Stomach smooth muscle (tissue), 2 donors: ENCODE measurements at regions not wholly inside any gene's neighbourhood (a gene's known extent, or its start where the extent isn't known, plus 50 kb on each side); places are given as distances from the start of the nearest gene placed in this dataset.

Experiments
- H3K27ac ChIP-seq: one replicate; pipeline ENCODE4 v1.7.0; 2013; ENCODE audit warnings: mild to moderate bottlenecking, low read length, inconsistent platforms
- H3K27me3 ChIP-seq, 2 donors: one replicate each; pipeline ENCODE4 v1.7.0; 2013; ENCODE audit warnings: low read length in 2 of 2; ENCODE audit not compliant: insufficient read depth in 2 of 2, control insufficient read depth in 1 of 2
- H3K36me3 ChIP-seq, 2 donors: one replicate each; pipeline ENCODE4 v1.7.0; 2013; ENCODE audit warnings: low read length in 2 of 2; ENCODE audit not compliant: control insufficient read depth in 2 of 2, insufficient read depth in 2 of 2
- H3K4me1 ChIP-seq: one replicate; pipeline ENCODE4 v1.7.0; 2013; ENCODE audit warnings: low read length; ENCODE audit not compliant: control insufficient read depth, insufficient read depth
- H3K4me3 ChIP-seq, 2 donors: one replicate each; pipeline ENCODE4 v1.7.0; 2013; ENCODE audit warnings: low read length in 2 of 2
- H3K9ac ChIP-seq, 2 donors: one replicate each; pipeline ENCODE4 v1.7.0; 2013; ENCODE audit warnings: low read length in 2 of 2, mild to moderate bottlenecking in 1 of 2
- H3K9me3 ChIP-seq, 2 donors: one replicate each; pipeline ENCODE4 v1.7.0; 2013; ENCODE audit warnings: low read length in 2 of 2; ENCODE audit not compliant: control insufficient read depth in 2 of 2
- donor health status: healthy.
- donor health status: Pancreatic carcinoma.

DNA sequence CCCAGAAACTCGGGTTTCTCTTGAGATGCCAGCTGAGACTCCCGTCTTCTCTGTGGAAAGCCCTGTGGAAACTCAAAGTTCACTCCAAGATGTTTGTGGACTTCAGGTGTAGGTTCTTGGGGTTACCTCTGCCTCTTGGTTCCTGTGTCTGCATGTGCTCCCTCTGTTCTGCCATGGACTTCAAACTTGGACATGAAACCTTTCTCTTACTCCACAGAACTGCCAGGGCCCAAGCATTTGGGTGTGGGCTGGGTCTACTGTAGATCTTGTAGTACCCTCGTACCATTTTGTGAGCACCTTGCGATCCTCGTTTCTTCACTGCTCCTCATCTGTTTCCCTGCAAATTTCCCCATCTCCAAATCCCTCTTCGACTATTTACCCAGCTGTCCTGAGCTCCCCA lies 175.5 kb downstream of the HAUS1 start:
- Histone ChIP-seq H3K27me3 (no peaks in the 10 kb centered on the region), H3K4me3 (no peak overlapping the region), H3K9me3 (no peaks in the 10 kb centered on the region), H3K27ac (no peak overlapping the region), H3K9ac (no peak overlapping the region), H3K4me1 (no peaks in the 10 kb centered on the region), H3K36me3 (no peaks in the 10 kb centered on the region)

DNA sequence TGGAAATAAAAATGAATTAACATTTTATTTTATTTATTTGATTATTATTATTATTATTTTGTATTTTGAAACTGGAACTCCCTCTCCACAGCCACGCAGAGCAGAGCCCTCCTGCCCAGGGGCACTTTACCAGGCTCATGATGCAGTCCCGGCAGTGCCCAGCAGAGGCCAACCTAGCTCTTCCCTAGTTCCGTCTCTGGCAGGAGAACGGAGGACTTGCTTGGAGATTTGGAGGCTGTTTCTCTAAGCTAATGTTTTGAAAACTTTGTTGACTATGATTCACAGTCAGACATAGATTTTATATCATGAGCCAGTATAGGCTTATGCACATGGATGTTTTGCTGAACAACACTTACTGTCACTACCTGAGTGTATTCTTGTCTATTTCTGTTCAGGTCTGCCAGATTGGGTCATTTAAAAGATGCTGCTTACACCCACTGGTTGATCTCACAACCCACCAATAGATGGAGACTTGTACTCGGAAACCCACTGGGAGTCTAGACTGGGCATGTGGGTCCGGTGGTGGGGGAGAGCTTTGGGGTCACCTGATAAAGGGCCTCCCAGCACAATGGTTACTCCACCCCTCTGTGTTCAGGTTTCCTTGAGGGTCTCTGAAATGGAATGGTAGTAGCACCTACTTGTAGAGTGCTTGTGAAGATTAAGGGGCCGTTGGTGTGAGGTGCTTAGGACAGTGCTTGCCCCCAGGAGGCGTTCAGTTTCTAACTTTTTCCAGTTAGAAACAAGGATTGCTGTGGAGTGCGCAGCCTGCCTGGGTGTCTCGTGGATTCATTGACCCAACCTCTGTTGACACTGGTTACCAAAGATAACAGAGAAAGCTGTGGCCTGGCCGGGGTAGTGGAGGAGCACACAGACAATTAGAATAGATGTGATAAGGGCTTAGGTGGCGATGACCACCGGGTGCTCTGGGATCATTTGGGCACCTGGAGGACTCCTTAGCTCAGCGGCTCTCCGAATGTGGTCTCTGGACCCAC lies 177.3 kb downstream of the HAUS1 start:
- no peaks in the 10 kb centered on the region for H3K4me1 ChIP-seq
- H3K36me3 ChIP-seq = no peaks in the 10 kb centered on the region
- H3K9ac ChIP-seq = no peak overlapping the region
- no peak overlapping the region for H3K4me3 ChIP-seq
- no peaks in the 10 kb centered on the region for H3K27me3 ChIP-seq
- H3K9me3 ChIP-seq = no peaks in the 10 kb centered on the region
- no peak overlapping the region for H3K27ac ChIP-seq

DNA sequence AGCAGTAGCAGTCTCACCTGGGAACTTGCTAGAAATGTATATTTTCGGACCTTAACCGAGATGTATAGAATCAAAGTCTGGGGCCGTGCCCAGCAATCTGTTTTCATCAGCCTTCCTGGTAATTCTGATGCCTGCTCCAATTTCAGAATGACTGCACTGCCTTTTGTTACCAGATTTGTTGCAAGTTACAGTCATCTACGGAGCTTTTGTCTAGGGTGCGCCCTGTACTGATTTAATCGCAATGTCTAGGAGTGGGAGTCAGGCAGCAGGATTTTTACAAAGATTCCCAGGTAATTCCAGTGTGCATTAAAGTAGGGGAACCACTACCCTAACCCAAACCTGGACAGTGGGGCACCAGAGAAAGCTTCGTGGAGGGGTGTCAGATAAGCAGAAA lies 178.0 kb downstream of the HAUS1 start:
- H3K4me1 ChIP-seq = no peaks in the 10 kb centered on the region

DNA sequence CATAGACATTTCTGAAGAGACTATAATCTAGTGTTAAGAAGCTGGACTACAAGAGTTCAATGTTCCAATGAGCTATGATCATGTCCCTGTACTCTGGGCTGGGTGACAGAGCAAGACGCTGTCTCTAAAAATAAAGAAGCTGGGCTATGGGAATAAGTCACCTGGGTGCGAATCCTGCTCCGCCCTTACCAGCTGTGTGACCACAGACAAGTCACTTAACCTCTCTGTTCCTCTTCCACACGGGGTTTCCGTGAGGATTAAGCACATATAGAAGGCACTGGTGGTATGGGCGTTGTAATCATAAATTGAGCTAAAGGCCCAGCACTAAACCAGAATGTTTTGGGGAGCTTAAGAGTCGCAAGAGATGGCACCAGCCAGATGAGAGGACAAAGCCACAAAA lies 178.5 kb downstream of the HAUS1 start:
- Histone ChIP-seq H3K27ac (no peak overlapping the region), H3K4me1 (no peaks in the 10 kb centered on the region), H3K9me3 (no peaks in the 10 kb centered on the region), H3K4me3 (no peak overlapping the region), H3K36me3 (no peaks in the 10 kb centered on the region), H3K27me3 (no peaks in the 10 kb centered on the region), H3K9ac (no peak overlapping the region)

More for the DNA sequence above, 178.0 kb downstream of the HAUS1 start:
- no peak overlapping the region for H3K4me3 ChIP-seq
- H3K9ac ChIP-seq = no peak overlapping the region
- H3K36me3 ChIP-seq = no peaks in the 10 kb centered on the region
- no peak overlapping the region for H3K27ac ChIP-seq
- H3K27me3 ChIP-seq = no peaks in the 10 kb centered on the region
- H3K9me3 ChIP-seq = no peaks in the 10 kb centered on the region

DNA sequence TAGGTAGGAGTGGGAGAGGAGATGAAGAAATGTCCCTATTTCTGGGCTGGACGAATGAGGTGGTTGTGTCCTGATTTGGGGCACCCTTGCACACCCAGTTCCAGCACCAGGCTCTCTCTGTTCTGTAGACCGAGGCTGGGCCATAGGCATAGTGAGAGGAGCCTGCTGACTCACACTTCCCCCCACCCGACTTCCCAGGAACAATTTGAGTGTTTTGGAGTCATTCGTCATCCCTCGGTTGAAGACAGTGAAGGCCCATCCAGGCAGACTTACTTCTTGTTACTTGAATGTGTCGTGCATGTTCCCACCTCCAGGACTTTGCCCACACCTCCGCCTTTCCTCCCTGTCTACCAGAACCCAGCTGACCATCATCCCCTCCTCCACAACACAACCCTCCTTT lies 179.1 kb downstream of the HAUS1 start:
- no peaks in the 10 kb centered on the region for H3K36me3 ChIP-seq
- H3K9ac ChIP-seq = no peak overlapping the region
- H3K27me3 ChIP-seq = no peaks in the 10 kb centered on the region
- H3K4me1 ChIP-seq = no peaks in the 10 kb centered on the region
- H3K9me3 ChIP-seq = no peaks in the 10 kb centered on the region
- no peak overlapping the region for H3K4me3 ChIP-seq
- H3K27ac ChIP-seq = no peak overlapping the region

DNA sequence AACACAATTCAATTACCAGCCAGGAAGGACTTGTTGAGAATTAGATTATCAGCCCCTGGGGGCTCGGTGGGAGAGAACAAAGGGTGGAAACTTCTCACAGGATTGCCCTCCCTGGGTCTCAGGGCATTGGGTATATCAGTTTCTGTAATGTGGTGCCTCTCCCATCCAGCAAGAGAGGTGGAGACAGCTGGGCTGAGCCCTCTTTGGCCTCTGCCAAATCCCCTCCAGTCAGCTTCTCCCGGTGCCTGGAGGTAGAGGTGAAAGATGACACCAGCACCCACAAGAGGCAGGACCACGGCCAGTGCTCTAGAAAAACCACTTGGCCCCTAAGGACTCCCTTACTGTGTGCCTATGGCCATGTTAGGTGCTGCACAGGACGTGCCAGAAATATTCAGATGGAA lies 179.7 kb downstream of the HAUS1 start:
- no peaks in the 10 kb centered on the region for H3K36me3 ChIP-seq

DNA sequence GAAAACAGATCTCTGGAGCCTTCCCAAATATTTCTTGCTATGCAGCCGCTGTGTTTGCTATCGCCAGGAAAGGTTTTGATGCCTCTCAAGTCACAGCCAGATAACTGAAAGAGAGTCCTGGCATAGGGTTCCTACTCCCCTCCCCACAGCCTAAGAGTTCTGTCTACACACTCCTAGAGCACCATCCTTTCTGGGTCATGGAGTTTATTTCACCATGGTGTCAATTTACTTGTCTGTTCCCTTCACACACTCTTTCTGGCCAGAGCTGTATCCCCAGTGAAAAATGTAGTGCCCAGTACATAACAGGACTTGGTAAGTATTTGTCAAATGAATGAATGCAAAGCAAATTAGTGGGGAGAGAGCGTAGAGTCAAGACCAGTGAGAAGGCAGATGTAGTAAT lies 185.3 kb downstream of the HAUS1 start:
- Histone ChIP-seq H3K9me3 (no peaks in the 10 kb centered on the region), H3K9ac (no peak overlapping the region), H3K27me3 (no peaks in the 10 kb centered on the region), H3K4me1 (no peaks in the 10 kb centered on the region), H3K36me3 (no peaks in the 10 kb centered on the region), H3K4me3 (no peak overlapping the region), H3K27ac (no peak overlapping the region)

More for the DNA sequence above, 179.7 kb downstream of the HAUS1 start:
- Histone ChIP-seq H3K4me1 (no peaks in the 10 kb centered on the region), H3K9me3 (no peaks in the 10 kb centered on the region), H3K9ac (no peak overlapping the region), H3K27ac (no peak overlapping the region), H3K4me3 (no peak overlapping the region), H3K27me3 (no peaks in the 10 kb centered on the region)

DNA sequence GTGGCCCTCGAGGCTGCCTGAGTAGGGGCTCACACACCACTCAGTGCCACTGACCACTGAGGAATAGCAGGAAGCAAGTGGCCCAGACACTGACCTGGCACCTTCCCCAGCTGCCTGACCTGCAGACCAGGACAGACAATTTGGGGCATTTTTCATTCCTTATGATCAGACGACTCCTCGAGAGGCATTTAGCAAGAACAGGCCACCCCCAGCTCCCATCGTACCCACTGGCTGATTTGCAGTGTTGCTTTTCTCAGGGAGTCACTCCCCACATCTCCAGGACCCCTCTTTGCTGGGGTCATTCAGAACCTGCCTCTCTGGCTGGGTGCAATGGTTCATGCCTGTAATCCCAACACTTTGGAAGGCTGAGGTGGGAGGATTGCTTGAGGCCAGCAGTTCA lies 185.7 kb downstream of the HAUS1 start:
- H3K27ac ChIP-seq = no peak overlapping the region
- H3K36me3 ChIP-seq = no peaks in the 10 kb centered on the region
- no peak overlapping the region for H3K4me3 ChIP-seq
- no peaks in the 10 kb centered on the region for H3K9me3 ChIP-seq
- no peaks in the 10 kb centered on the region for H3K4me1 ChIP-seq
- H3K9ac ChIP-seq = no peak overlapping the region
- no peaks in the 10 kb centered on the region for H3K27me3 ChIP-seq

DNA sequence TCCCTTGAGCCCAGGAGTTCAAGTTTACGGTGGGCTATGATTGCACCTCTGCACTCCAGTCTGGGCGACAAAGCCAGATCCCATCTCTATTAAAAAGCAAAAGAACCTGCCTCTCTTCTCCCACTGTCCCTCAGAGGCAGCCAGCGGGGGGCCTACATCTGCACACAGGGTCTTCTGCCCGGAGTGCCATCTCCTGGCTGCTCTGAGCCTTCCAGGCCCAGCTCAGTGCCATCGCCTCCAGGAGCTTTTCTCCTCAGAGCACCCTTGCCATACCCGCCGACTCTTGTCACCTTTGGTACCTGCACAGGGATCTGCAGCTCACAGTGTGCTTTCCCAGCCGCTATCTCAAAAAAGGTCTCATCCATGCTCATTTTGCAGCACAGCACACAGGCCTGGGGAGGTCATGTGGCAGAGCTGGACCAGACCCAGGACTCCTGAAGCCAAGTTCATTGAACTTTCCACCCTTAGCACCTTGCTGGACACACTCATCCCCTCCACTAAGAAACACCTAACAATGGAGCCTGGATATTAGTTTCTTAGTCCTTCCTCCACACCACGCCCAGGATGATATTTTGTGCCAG lies 186.3 kb downstream of the HAUS1 start:
- Histone ChIP-seq H3K27ac (no peak overlapping the region), H3K9ac (no peak overlapping the region), H3K36me3 (no peaks in the 10 kb centered on the region), H3K4me3 (no peak overlapping the region), H3K27me3 (no peaks in the 10 kb centered on the region), H3K9me3 (no peaks in the 10 kb centered on the region), H3K4me1 (no peaks in the 10 kb centered on the region)

DNA sequence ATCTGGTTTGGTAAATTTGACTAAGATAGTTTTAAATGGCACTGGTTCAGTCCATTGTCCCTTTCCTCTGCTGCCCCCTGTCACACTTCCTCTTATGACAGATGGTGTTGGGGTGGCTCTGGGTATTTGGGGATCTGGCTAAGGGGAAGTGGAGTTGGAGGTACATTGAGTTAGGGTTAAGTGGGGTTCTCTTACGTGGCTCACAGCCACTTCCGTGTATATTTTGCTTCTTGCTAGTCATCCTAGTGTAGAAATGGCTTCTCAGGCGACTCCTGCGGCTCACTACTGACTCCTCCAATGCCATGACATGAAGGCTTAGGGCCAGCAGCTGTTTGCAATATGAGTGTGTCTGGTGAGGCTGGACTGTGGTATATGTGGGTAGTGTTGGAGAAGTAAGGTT lies 187.0 kb downstream of the HAUS1 start:
- Histone ChIP-seq H3K36me3 (no peaks in the 10 kb centered on the region), H3K9ac (no peak overlapping the region), H3K27ac (no peak overlapping the region), H3K4me1 (no peaks in the 10 kb centered on the region), H3K27me3 (no peaks in the 10 kb centered on the region), H3K9me3 (no peaks in the 10 kb centered on the region), H3K4me3 (no peak overlapping the region)

DNA sequence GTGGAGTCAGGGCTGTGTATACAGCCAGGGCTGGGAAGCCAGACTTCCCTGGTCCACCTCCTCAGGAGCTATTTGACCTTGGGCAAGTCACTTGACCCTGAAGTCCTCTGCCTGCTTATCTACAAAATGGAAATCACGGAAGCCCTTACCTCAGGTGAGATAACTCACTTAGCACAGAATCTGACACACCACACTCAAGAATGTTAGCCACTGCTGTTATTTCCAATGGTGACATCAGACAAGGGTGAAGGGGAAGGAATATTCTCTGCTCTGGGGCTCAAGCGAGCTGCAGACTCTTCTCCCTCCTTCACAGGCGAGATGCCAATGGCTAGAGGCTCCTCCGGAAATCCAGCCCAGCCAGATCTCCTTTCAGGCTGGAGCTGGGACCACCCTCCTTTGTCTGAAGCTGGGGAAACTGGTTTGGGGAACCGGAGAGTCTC lies 189.6 kb downstream of the HAUS1 start:
- Histone ChIP-seq H3K9ac (no peak overlapping the region), H3K4me1 (no peaks in the 10 kb centered on the region), H3K9me3 (no peaks in the 10 kb centered on the region), H3K4me3 (no peak overlapping the region), H3K27me3 (no peaks in the 10 kb centered on the region), H3K27ac (no peak overlapping the region), H3K36me3 (no peaks in the 10 kb centered on the region)
